K562 (cell line): ENCODE measurements at regions not wholly inside any gene's neighbourhood (a gene's known extent, or its start where the extent isn't known, plus 50 kb on each side); places are given as distances from the start of the nearest gene placed in this dataset.

Experiments
- ATAC-seq: fragments of 200-7000 bp; cut with Tn5 transposase; 3 replicates; pipeline ENCODE4 v1.9.1; 2020; ENCODE audit warnings: moderate library complexity
- BruUV-seq: library from RNA; stranded (reverse); fragments of 400-500 nt; replicated peaks from 2 replicates; lab custom pipeline; 2021; lab: Mats Ljungman, UMichigan
- CTCF ChIA-PET: fragments of 300-600 bp; formaldehyde crosslinking; extraction: SDS; loops from one replicate; lab custom pipeline; 2021; ENCODE audit warnings: low intra/inter-chr PET ratio; lab: Yijun Ruan, JAX
- POLR2A ChIA-PET: fragments of 300-600, 350-650 bp; sonication (Branson Sonifier 250); formaldehyde crosslinking; extraction: SDS; loops from one replicate; lab custom pipeline; 2021; ENCODE audit warnings: antibody characterized with exemption, inconsistent platforms; lab: Yijun Ruan, JAX
- DNase-seq, 4 experiments: peaks; one replicate each; pipeline versions ENCODE4 v3.0.0 to v3.0.0-alpha.2; 2011 to 2018; ENCODE audit warnings: low spot score in 3 of 4, mixed read lengths in 3 of 4; ENCODE audit errors: extremely low read depth in 1 of 4
- FAIRE-seq: peaks from 2 replicates; lab custom pipeline; 2011; peaks lifted over from hg19 to GRCh38; lab: Jason Lieb, UNC
- H2AFZ ChIP-seq: 2 replicates; pipeline ENCODE4 v1.6.0; 2011; ENCODE audit warnings: low read depth, low read length, control low read depth, inconsistent platforms
- H3K27ac ChIP-seq: fragments of 200-600 bp; 3 replicates; pipeline ENCODE4 v1.8.0; 2011; ENCODE audit warnings: low read depth, mild to moderate bottlenecking, control low read depth, inconsistent platforms, low read length, moderate library complexity, mixed read lengths; ENCODE audit errors: extremely low read depth
- H3K27me3 ChIP-seq, 2 experiments: fragments of 300-600 bp in 1 of 2; 2 replicates in 1 of 2; 3 replicates in 1 of 2; pipeline versions ENCODE4 v1.6.0 to v1.8.0; 2011; ENCODE audit warnings: inconsistent platforms in 2 of 2, low read length in 2 of 2, mild to moderate bottlenecking in 1 of 2, mixed read lengths in 1 of 2, moderate library complexity in 1 of 2; ENCODE audit not compliant: control insufficient read depth in 2 of 2, insufficient read depth in 2 of 2
- H3K36me3 ChIP-seq: fragments of 300-600 bp; 3 replicates; pipeline ENCODE4 v1.8.0; 2011; ENCODE audit warnings: mild to moderate bottlenecking, low read length, inconsistent platforms; ENCODE audit not compliant: control insufficient read depth, insufficient read depth
- H3K4me1 ChIP-seq, 2 experiments: fragments of 200-600 bp in 1 of 2; replicated peaks in 1 of 2; 2 replicates in 1 of 2; 3 replicates in 1 of 2; pipeline versions ENCODE4 v1.5.1 to v1.8.0; 2011; ENCODE audit warnings: inconsistent platforms in 2 of 2, low read length in 2 of 2, mild to moderate bottlenecking in 1 of 2, mixed read lengths in 1 of 2, moderate library complexity in 1 of 2; ENCODE audit not compliant: control insufficient read depth in 2 of 2, insufficient read depth in 2 of 2
- H3K4me2 ChIP-seq: 2 replicates; pipeline ENCODE4 v1.6.1; 2011; ENCODE audit warnings: low read length, control low read depth, inconsistent platforms, mixed read lengths; ENCODE audit not compliant: insufficient read depth
- H3K4me3 ChIP-seq: fragments of 200-600 bp; sonication (generic), shearing (Covaris generic); 2 replicates; pipeline ENCODE4 v1.5.1; 2016; ENCODE audit warnings: control low read depth, inconsistent platforms
- H3K79me2 ChIP-seq: fragments of 200-600 bp; 3 replicates; pipeline ENCODE4 v1.8.0; 2011; ENCODE audit warnings: low read length, inconsistent platforms; ENCODE audit not compliant: control insufficient read depth, insufficient read depth
- H3K9ac ChIP-seq, 2 experiments: 2 replicates each; pipeline versions ENCODE4 v1.6.0 to v1.6.1; 2011; ENCODE audit warnings: low read depth in 2 of 2, low read length in 2 of 2, control low read depth in 1 of 2, inconsistent platforms in 1 of 2, mild to moderate bottlenecking in 1 of 2, mixed read lengths in 1 of 2; ENCODE audit not compliant: insufficient read depth in 1 of 2
- H3K9me1 ChIP-seq: one replicate; pipeline ENCODE4 v1.6.0; 2011; ENCODE audit warnings: inconsistent platforms, mild to moderate bottlenecking, low read length, moderate library complexity; ENCODE audit not compliant: control insufficient read depth, insufficient read depth
- H3K9me3 ChIP-seq: replicated peaks from 2 replicates; pipeline ENCODE4 v1.5.1; 2011; ENCODE audit warnings: low read depth, low read length, inconsistent platforms; ENCODE audit not compliant: control insufficient read depth, insufficient read depth
- H4K20me1 ChIP-seq: replicated peaks from 2 replicates; pipeline ENCODE4 v1.6.1; 2011; ENCODE audit warnings: low read length, inconsistent platforms, mixed read lengths; ENCODE audit not compliant: control insufficient read depth, insufficient read depth
- HDAC2 ChIP-seq: fragments of 450-650 bp; IDR thresholded peaks from 2 replicates; pipeline ENCODE4 v1.6.1; 2016; ENCODE audit warnings: mild to moderate bottlenecking
- IFI16 ChIP-seq: fragments of 250-450 bp; sonication (Bioruptor Pico); IDR thresholded peaks from 2 replicates; pipeline ENCODE4 v2.1.2; 2022; ENCODE audit warnings: mild to moderate bottlenecking, inconsistent platforms
- KLF16 ChIP-seq: IDR thresholded peaks from 2 replicates; pipeline ENCODE4 v1.6.1; 2016; ENCODE audit warnings: antibody characterized with exemption
- PYGO2 ChIP-seq: fragments of 450-650 bp; IDR thresholded peaks from 2 replicates; pipeline ENCODE4 v1.6.1; 2016; ENCODE audit warnings: mild to moderate bottlenecking, missing genetic modification characterization, moderate library complexity, missing compliant biosample characterization
- RBM25 ChIP-seq: fragments of 200-400 bp; formaldehyde crosslinking; IDR thresholded peaks from 2 replicates; pipeline ENCODE4 v1.6.1; 2018; ENCODE audit warnings: low read length, low read depth, moderate library complexity; ENCODE audit not compliant: severe bottlenecking
- TAL1 ChIP-seq: fragments of 450-650 bp; IDR thresholded peaks from 2 replicates; pipeline ENCODE4 v1.6.1; 2016; ENCODE audit warnings: mild to moderate bottlenecking
- ZNF655 ChIP-seq: fragments of 250-450 bp; sonication (Bioruptor Pico); IDR thresholded peaks from 2 replicates; pipeline ENCODE4 v1.5.0; 2021
- WGBS: fragments of 100-300 bp; shearing (Covaris generic); methylation state at CpG from one replicate; pipeline ENCODE4 v1.1.6; 2016; ENCODE audit warnings: low coverage, mixed read lengths; ENCODE audit not compliant: insufficient coverage; ENCODE audit errors: missing lambda C conversion rate; 5-methylcytosine and 5-hydroxymethylcytosine counted together
- in situ Hi-C: fragments of 300-500 bp; cut with MboI; formaldehyde crosslinking; loops from 4 replicates; pipeline ENCODE4 v1.15.0; 2018; ENCODE audit warnings: inconsistent platforms, mixed read lengths
- intact Hi-C: fragments of 100-400 bp; cut with micrococcal nuclease; formaldehyde crosslinking; loops from 2 replicates; pipeline ENCODE4 v1.14.2; 2022

GRCh38 chr1:221881805-221882581 is 140.1 kb upstream of the DUSP10 start:
- 2% methylated on average over 5 of the region's 5 CpGs for WGBS
- H3K9ac ChIP-seq, result no peak overlapping the region
- intact Hi-C loops (no loop called here), in situ Hi-C loops (no loop called here)
- no peaks in the 10 kb centered on the region for H3K27me3 ChIP-seq
- no peaks in the 10 kb centered on the region for H3K36me3 ChIP-seq
- no peaks in the 10 kb centered on the region for H4K20me1 ChIP-seq
- BruUV-seq, result no TSS peak
- H3K27ac ChIP-seq, result no peak overlapping the region
- no peaks in the 10 kb centered on the region for H3K79me2 ChIP-seq
- no peak overlapping the region for H3K4me2 ChIP-seq
- no peak for DNase-seq
- H3K9me1 ChIP-seq, result no peaks in the 10 kb centered on the region
- ChIA-PET CTCF (no interaction called here), POLR2A (no interaction called here)
- H3K4me3 ChIP-seq, result no peak overlapping the region
- ATAC-seq, result no peak
- H2AFZ ChIP-seq, result no peak overlapping the region
- H3K9me3 ChIP-seq, result no peaks in the 10 kb centered on the region
- TF ChIP-seq KLF16 (no peak), PYGO2 (tag) (no peak), ZNF655 (CRISPR knock-in tag) (no peak), TAL1 (no peak), RBM25 (no peak), HDAC2 (no peak), IFI16 (CRISPR knock-in tag) (no peak)
- H3K4me1 ChIP-seq, result no peaks in the 10 kb centered on the region; a peak in 1 of 5 replicates
- no peak for FAIRE-seq
